Mucosa of rectum (tissue), 2 donors: ENCODE measurements at regions not wholly inside any gene's neighbourhood (a gene's known extent, or its start where the extent isn't known, plus 50 kb on each side); places are given as distances from the start of the nearest gene placed in this dataset.

Experiments used
- H3K27ac ChIP-seq, 2 donors: one replicate each; pipeline ENCODE4 v1.7.0; 2013; ENCODE audit warnings: inconsistent platforms in 2 of 2, low read depth in 2 of 2, low read length in 2 of 2
- H3K27me3 ChIP-seq, 2 donors: one replicate each; pipeline ENCODE4 v1.7.0; 2013; ENCODE audit warnings: low read length in 2 of 2; ENCODE audit not compliant: control insufficient read depth in 2 of 2, insufficient read depth in 2 of 2
- H3K36me3 ChIP-seq, 2 donors: one replicate each; pipeline ENCODE4 v1.7.0; 2013; ENCODE audit warnings: low read length in 2 of 2; ENCODE audit not compliant: control insufficient read depth in 2 of 2, insufficient read depth in 2 of 2
- H3K4me1 ChIP-seq, 2 donors: one replicate each; pipeline ENCODE4 v1.7.0; 2013; ENCODE audit warnings: low read length in 2 of 2, mild to moderate bottlenecking in 1 of 2; ENCODE audit not compliant: control insufficient read depth in 2 of 2, insufficient read depth in 2 of 2
- H3K4me3 ChIP-seq, 2 donors: one replicate each; pipeline ENCODE4 v1.7.0; 2013; ENCODE audit warnings: low read length in 2 of 2
- H3K9ac ChIP-seq, 2 donors: one replicate each; pipeline ENCODE4 v1.7.0; 2013; ENCODE audit warnings: low read length in 2 of 2, low read depth in 1 of 2, mild to moderate bottlenecking in 1 of 2
- H3K9me3 ChIP-seq, 2 donors: one replicate each; pipeline ENCODE4 v1.7.0; 2013; ENCODE audit warnings: low read length in 2 of 2; ENCODE audit not compliant: control insufficient read depth in 2 of 2
- donor health status: healthy.
- donor health status: Normal muscosa, but diverticular disease.

- Histone ChIP-seq H3K27me3 (peaks cover 0 to 3% of the 10 kb centered on the region in 2 donors), H3K36me3 (no peaks in the 10 kb centered on the region)
Observed at GRCh38 chr20:60215816-60216730, 257.9 kb downstream of the CDH26 start.

GRCh38 chr20:60219231-60219630 is 261.0 kb downstream of the CDH26 start:
- Histone ChIP-seq H3K27ac (no peak overlapping the region), H3K36me3 (no peaks in the 10 kb centered on the region), H3K9me3 (no peaks in the 10 kb centered on the region), H3K27me3 (peaks cover 0 to 3% of the 10 kb centered on the region in 2 donors), H3K4me1 (no peaks in the 10 kb centered on the region), H3K9ac (no peak overlapping the region), H3K4me3 (no peak overlapping the region)

More at GRCh38 chr20:60215816-60216730, 257.9 kb downstream of the CDH26 start:
- Histone ChIP-seq H3K9me3 (no peaks in the 10 kb centered on the region), H3K4me3 (no peak overlapping the region), H3K4me1 (no peaks in the 10 kb centered on the region), H3K9ac (no peak overlapping the region), H3K27ac (no peak overlapping the region)

GRCh38 chr20:60219984-60220562 is 261.9 kb downstream of the CDH26 start:
- H3K27me3 ChIP-seq, result no peaks in the 10 kb centered on the region
- no peaks in the 10 kb centered on the region for H3K9me3 ChIP-seq
- no peak overlapping the region for H3K4me3 ChIP-seq
- H3K9ac ChIP-seq, result no peak overlapping the region
- H3K36me3 ChIP-seq, result no peaks in the 10 kb centered on the region
- no peaks in the 10 kb centered on the region for H3K4me1 ChIP-seq
- H3K27ac ChIP-seq, result no peak overlapping the region

GRCh38 chr20:60220706-60221105 is 262.5 kb downstream of the CDH26 start:
- Histone ChIP-seq H3K4me3 (no peak overlapping the region), H3K27ac (no peak overlapping the region), H3K36me3 (no peaks in the 10 kb centered on the region), H3K9ac (no peak overlapping the region), H3K9me3 (no peaks in the 10 kb centered on the region), H3K27me3 (no peaks in the 10 kb centered on the region), H3K4me1 (no peaks in the 10 kb centered on the region)

GRCh38 chr20:60221593-60221992 is 263.4 kb downstream of the CDH26 start:
- H3K9ac ChIP-seq, result no peak overlapping the region
- H3K4me3 ChIP-seq, result no peak overlapping the region
- no peaks in the 10 kb centered on the region for H3K4me1 ChIP-seq
- no peak overlapping the region for H3K27ac ChIP-seq
- H3K27me3 ChIP-seq, result no peaks in the 10 kb centered on the region
- no peaks in the 10 kb centered on the region for H3K9me3 ChIP-seq
- no peaks in the 10 kb centered on the region for H3K36me3 ChIP-seq

- H3K36me3 ChIP-seq, result no peaks in the 10 kb centered on the region
- H3K9ac ChIP-seq, result no peak overlapping the region
- H3K27me3 ChIP-seq, result no peaks in the 10 kb centered on the region
- no peaks in the 10 kb centered on the region for H3K9me3 ChIP-seq
- no peak overlapping the region for H3K4me3 ChIP-seq
- no peak overlapping the region for H3K27ac ChIP-seq
- no peaks in the 10 kb centered on the region for H3K4me1 ChIP-seq
Observed at GRCh38 chr20:60222497-60222896, 264.3 kb downstream of the CDH26 start.

GRCh38 chr20:60223174-60223573 is 265.0 kb downstream of the CDH26 start:
- Histone ChIP-seq H3K9ac (no peak overlapping the region), H3K36me3 (no peaks in the 10 kb centered on the region), H3K4me3 (no peak overlapping the region), H3K27ac (no peak overlapping the region), H3K4me1 (no peaks in the 10 kb centered on the region), H3K27me3 (no peaks in the 10 kb centered on the region), H3K9me3 (no peaks in the 10 kb centered on the region)

- H3K27me3 ChIP-seq, result no peaks in the 10 kb centered on the region
Observed at GRCh38 chr20:60224914-60225313, 266.7 kb downstream of the CDH26 start.

GRCh38 chr20:60228255-60228654 is 270.0 kb downstream of the CDH26 start:
- Histone ChIP-seq H3K4me1 (no peaks in the 10 kb centered on the region), H3K4me3 (no peak overlapping the region), H3K36me3 (no peaks in the 10 kb centered on the region), H3K27me3 (no peaks in the 10 kb centered on the region), H3K9me3 (no peaks in the 10 kb centered on the region), H3K27ac (no peak overlapping the region), H3K9ac (no peak overlapping the region)

More at GRCh38 chr20:60224914-60225313, 266.7 kb downstream of the CDH26 start:
- Histone ChIP-seq H3K27ac (no peak overlapping the region), H3K36me3 (no peaks in the 10 kb centered on the region), H3K9me3 (no peaks in the 10 kb centered on the region), H3K4me3 (no peak overlapping the region), H3K9ac (no peak overlapping the region), H3K4me1 (no peaks in the 10 kb centered on the region)

- Histone ChIP-seq H3K27ac (no peak overlapping the region), H3K9me3 (no peaks in the 10 kb centered on the region), H3K4me1 (no peaks in the 10 kb centered on the region), H3K27me3 (no peaks in the 10 kb centered on the region), H3K36me3 (no peaks in the 10 kb centered on the region), H3K9ac (no peak overlapping the region), H3K4me3 (no peak overlapping the region)
Observed at GRCh38 chr20:60232380-60232779, 274.2 kb downstream of the CDH26 start.
